CD14-positive monocyte (primary cell): ENCODE measurements at regions not wholly inside any gene's neighbourhood (a gene's known extent, or its start where the extent isn't known, plus 50 kb on each side); places are given as distances from the start of the nearest gene placed in this dataset.

ENCODE experiments used
- DNase-seq, 3 donors: peaks; one replicate each; pipeline ENCODE4 v3.0.0-alpha.2; 2011 to 2022
- H2AFZ ChIP-seq: 2 replicates; pipeline ENCODE4 v1.6.0; 2012; ENCODE audit warnings: mild to moderate bottlenecking, low read depth, low read length, inconsistent platforms; ENCODE audit not compliant: insufficient read depth, poor library complexity, severe bottlenecking
- H3K27ac ChIP-seq, 2 donors: 1 replicate in 1 of 2; 2 replicates in 1 of 2; pipeline ENCODE4 v1.5.1; 2012 to 2013; ENCODE audit warnings: low read length in 2 of 2, control low read depth in 1 of 2, inconsistent platforms in 1 of 2, low read depth in 1 of 2, mild to moderate bottlenecking in 1 of 2
- H3K27me3 ChIP-seq, 2 donors: one replicate each; pipeline versions ENCODE4 v1.6.0 to v1.6.1; 2011 to 2013; ENCODE audit warnings: low read length in 2 of 2; ENCODE audit not compliant: control insufficient read depth in 2 of 2, insufficient read depth in 2 of 2
- H3K36me3 ChIP-seq, 2 donors: replicated peaks in 1 of 2; 1 replicate in 1 of 2; 2 replicates in 1 of 2; pipeline versions ENCODE4 v1.5.1 to v1.6.1; 2012 to 2013; ENCODE audit warnings: low read length in 2 of 2, control low read depth in 1 of 2, inconsistent platforms in 1 of 2, mild to moderate bottlenecking in 1 of 2; ENCODE audit not compliant: insufficient read depth in 2 of 2, control insufficient read depth in 1 of 2
- H3K4me1 ChIP-seq, 2 donors: 1 replicate in 1 of 2; 2 replicates in 1 of 2; pipeline versions ENCODE4 v1.5.1 to v1.6.1; 2012 to 2013; ENCODE audit warnings: low read length in 2 of 2, control low read depth in 1 of 2, inconsistent platforms in 1 of 2, mild to moderate bottlenecking in 1 of 2, moderate library complexity in 1 of 2; ENCODE audit not compliant: insufficient read depth in 2 of 2, control insufficient read depth in 1 of 2
- H3K4me2 ChIP-seq: replicated peaks from 2 replicates; pipeline ENCODE3; 2012; ENCODE audit warnings: low read length, moderate library complexity, mild to moderate bottlenecking; ENCODE audit not compliant: poor library complexity, severe bottlenecking; ENCODE audit errors: extremely low read depth
- H3K4me3 ChIP-seq, 3 experiments: fragments of 200-600 bp in 1 of 3; sonication (generic) in 1 of 3; replicated peaks in 1 of 3; 1 replicate in 2 of 3; 2 replicates in 1 of 3; pipeline ENCODE4 v1.5.1; 2011 to 2013; ENCODE audit warnings: low read length in 3 of 3, mild to moderate bottlenecking in 3 of 3, control low read depth in 2 of 3, low read depth in 2 of 3, inconsistent platforms in 1 of 3, moderate library complexity in 1 of 3
- H3K79me2 ChIP-seq: 2 replicates; pipeline ENCODE4 v1.6.0; 2012; ENCODE audit warnings: mild to moderate bottlenecking, control low read depth, inconsistent platforms, low read length, moderate library complexity; ENCODE audit not compliant: insufficient read depth
- H3K9ac ChIP-seq: 2 replicates; pipeline ENCODE4 v1.6.0; 2017; ENCODE audit warnings: low read length, mild to moderate bottlenecking; ENCODE audit not compliant: insufficient read depth, poor library complexity, severe bottlenecking
- H3K9me3 ChIP-seq, 2 donors: replicated peaks in 1 of 2; 1 replicate in 1 of 2; 2 replicates in 1 of 2; pipeline versions ENCODE4 v1.5.1 to v1.6.1; 2012 to 2013; ENCODE audit warnings: low read length in 2 of 2, control low read depth in 1 of 2; ENCODE audit not compliant: control insufficient read depth in 1 of 2, insufficient read depth in 1 of 2
- H4K20me1 ChIP-seq: 2 replicates; pipeline ENCODE4 v1.6.0; 2012; ENCODE audit warnings: mild to moderate bottlenecking, low read length, control low read depth, moderate library complexity; ENCODE audit not compliant: insufficient read depth
- H3K27ac Mint-ChIP-seq, 7 donors: one replicate each; pipeline ENCODE4 v1.8.0; 2020; ENCODE audit warnings: mild to moderate bottlenecking in 7 of 7, mixed read lengths in 7 of 7, moderate library complexity in 6 of 7, inconsistent platforms in 2 of 7
- H3K27me3 Mint-ChIP-seq, 3 donors: one replicate each; pipeline ENCODE4 v1.8.0; 2021 to 2022; ENCODE audit warnings: low read depth in 3 of 3, mild to moderate bottlenecking in 3 of 3, mixed read lengths in 3 of 3, moderate library complexity in 3 of 3, inconsistent platforms in 1 of 3
- H3K36me3 Mint-ChIP-seq, 2 donors: one replicate each; pipeline ENCODE4 v1.8.0; 2020; ENCODE audit warnings: mixed read lengths in 2 of 2, inconsistent platforms in 1 of 2, mild to moderate bottlenecking in 1 of 2
- H3K4me1 Mint-ChIP-seq: one replicate; pipeline ENCODE4 v1.8.0; 2020; ENCODE audit warnings: mild to moderate bottlenecking, mixed read lengths
- H3K4me3 Mint-ChIP-seq, 2 donors: one replicate each; pipeline ENCODE4 v1.8.0; 2020; ENCODE audit warnings: mild to moderate bottlenecking in 2 of 2, mixed read lengths in 2 of 2, moderate library complexity in 1 of 2
- H3K9me3 Mint-ChIP-seq, 7 donors: one replicate each; pipeline ENCODE4 v1.8.0; 2020 to 2022; ENCODE audit warnings: mixed read lengths in 7 of 7, mild to moderate bottlenecking in 6 of 7, moderate library complexity in 6 of 7, inconsistent platforms in 2 of 7
- WGBS: methylation state at CpG from one replicate; pipeline ENCODE4 v1.1.5; 2013; ENCODE audit warnings: missing lambda C conversion rate; ENCODE audit not compliant: insufficient coverage; 5-methylcytosine and 5-hydroxymethylcytosine counted together
- intact Hi-C, 2 donors: fragments of 100-400 bp; cut with micrococcal nuclease; formaldehyde crosslinking; loops; one replicate each; pipeline versions ENCODE4 v1.15.0 to v1.15.1; 2023
- TF ChIP-seq, protein P1 (sequence below): fragments of 200-600 bp; IDR thresholded peaks from one replicate; pipeline ENCODE4 v1.8.0; 2022; ENCODE audit warnings: antibody characterized with exemption, mild to moderate bottlenecking

DNA sequence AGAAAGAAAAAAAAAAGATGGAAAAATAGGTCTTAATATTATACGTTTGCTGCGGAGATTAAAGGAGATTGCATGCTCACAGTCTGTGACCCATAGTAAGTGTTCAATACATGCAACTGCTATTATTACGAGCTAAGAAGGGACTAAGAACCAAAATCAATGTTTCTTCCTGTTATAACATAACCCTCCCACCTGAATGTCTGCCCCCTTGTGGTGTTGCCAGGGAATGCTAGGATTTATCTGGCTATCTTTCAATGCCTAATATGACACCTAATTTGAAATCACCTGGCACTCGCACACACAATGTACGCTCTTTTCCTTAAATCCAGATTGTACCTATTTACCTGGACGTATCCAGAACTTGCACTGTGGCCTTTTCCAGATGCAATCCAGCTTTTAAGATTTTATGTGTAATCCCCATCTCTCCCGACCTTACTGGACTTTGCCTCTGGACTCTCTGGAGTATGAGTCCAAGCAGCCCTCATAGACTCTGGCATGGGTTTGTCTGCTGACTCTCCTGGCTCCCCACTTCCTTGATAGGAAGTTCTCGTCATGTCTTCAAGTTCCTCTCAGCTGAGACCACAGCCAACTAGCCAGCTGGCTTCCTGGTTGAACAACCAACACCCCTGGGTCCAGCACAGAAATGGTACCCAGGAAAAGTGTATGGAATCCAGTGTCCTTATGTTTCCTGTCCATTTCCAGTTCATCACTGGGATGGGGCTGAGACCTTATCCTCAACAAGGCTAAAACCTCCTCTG lies 151.5 kb downstream of the CCDC34 start:
- H3K27me3 Mint-ChIP-seq = peaks cover under 1 to 9% (median 3%) of the 10 kb centered on the region in 3 donors
- no peaks in the 10 kb centered on the region for H3K36me3 Mint-ChIP-seq
- H4K20me1 ChIP-seq = no peaks in the 10 kb centered on the region
- H3K4me1 ChIP-seq = no peaks in the 10 kb centered on the region
- intact Hi-C loops = no loop called here
- TF ChIP-seq, protein P1, sequence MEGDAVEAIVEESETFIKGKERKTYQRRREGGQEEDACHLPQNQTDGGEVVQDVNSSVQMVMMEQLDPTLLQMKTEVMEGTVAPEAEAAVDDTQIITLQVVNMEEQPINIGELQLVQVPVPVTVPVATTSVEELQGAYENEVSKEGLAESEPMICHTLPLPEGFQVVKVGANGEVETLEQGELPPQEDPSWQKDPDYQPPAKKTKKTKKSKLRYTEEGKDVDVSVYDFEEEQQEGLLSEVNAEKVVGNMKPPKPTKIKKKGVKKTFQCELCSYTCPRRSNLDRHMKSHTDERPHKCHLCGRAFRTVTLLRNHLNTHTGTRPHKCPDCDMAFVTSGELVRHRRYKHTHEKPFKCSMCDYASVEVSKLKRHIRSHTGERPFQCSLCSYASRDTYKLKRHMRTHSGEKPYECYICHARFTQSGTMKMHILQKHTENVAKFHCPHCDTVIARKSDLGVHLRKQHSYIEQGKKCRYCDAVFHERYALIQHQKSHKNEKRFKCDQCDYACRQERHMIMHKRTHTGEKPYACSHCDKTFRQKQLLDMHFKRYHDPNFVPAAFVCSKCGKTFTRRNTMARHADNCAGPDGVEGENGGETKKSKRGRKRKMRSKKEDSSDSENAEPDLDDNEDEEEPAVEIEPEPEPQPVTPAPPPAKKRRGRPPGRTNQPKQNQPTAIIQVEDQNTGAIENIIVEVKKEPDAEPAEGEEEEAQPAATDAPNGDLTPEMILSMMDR = no peak
- no peak overlapping the region for H2AFZ ChIP-seq
- DNase-seq = no peak
- no peaks in the 10 kb centered on the region for H3K9me3 ChIP-seq
- no peaks in the 10 kb centered on the region for H3K27me3 ChIP-seq
- H3K4me1 Mint-ChIP-seq = no peaks in the 10 kb centered on the region
- no peaks in the 10 kb centered on the region for H3K79me2 ChIP-seq
- H3K27ac Mint-ChIP-seq = no peak overlapping the region
- H3K27ac ChIP-seq = no peak overlapping the region
- no peak overlapping the region for H3K9ac ChIP-seq
- no peak overlapping the region for H3K4me3 ChIP-seq
- H3K4me3 Mint-ChIP-seq = no peak overlapping the region
- no peak overlapping the region for H3K4me2 ChIP-seq
- H3K9me3 Mint-ChIP-seq = peaks cover 0 to 4% (median 0%) of the 10 kb centered on the region in 7 donors
- H3K36me3 ChIP-seq = no peaks in the 10 kb centered on the region
- 86% methylated on average over 8 of the region's 8 CpGs for WGBS

DNA sequence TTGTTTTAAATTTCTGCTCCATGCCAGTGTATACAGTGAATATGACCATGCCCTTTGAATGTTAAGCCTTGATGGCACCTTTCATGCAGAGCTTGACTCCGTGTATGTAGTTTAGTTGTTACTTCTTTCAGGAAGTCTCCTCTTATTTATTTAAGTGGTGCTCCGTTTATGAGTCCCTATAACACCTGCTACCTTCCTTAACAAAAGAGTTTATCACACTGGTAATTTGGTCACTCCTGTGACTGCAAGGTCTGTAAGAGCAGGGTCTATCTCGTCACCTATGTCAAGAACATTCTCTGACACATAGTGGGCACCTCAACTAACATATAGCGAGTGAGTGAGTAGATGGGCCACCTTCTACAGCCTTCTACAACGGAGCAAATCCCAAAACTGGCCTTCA lies 152.5 kb downstream of the CCDC34 start:
- Mint-ChIP-seq H3K36me3 (no peaks in the 10 kb centered on the region), H3K9me3 (peaks cover 0 to 4% (median 0%) of the 10 kb centered on the region in 7 donors), H3K4me1 (no peaks in the 10 kb centered on the region), H3K4me3 (no peak overlapping the region), H3K27me3 (peaks cover 0 to 8% (median 3%) of the 10 kb centered on the region in 3 donors), H3K27ac (no peak overlapping the region)
- H3K9ac ChIP-seq = no peak overlapping the region
- H3K4me3 ChIP-seq = no peak overlapping the region
- no peak overlapping the region for H3K27ac ChIP-seq
- no peaks in the 10 kb centered on the region for H3K79me2 ChIP-seq
- DNase-seq = no peak
- no peaks in the 10 kb centered on the region for H3K27me3 ChIP-seq
- no peak overlapping the region for H2AFZ ChIP-seq
- H3K4me2 ChIP-seq = no peak overlapping the region
- intact Hi-C loops = no loop called here
- TF ChIP-seq, protein P1 = no peak
- H3K9me3 ChIP-seq = no peaks in the 10 kb centered on the region
- no CpG with 5 or more reads among the region's 5 CpGs for WGBS
- H3K4me1 ChIP-seq = no peaks in the 10 kb centered on the region
- no peaks in the 10 kb centered on the region for H4K20me1 ChIP-seq
- H3K36me3 ChIP-seq = no peaks in the 10 kb centered on the region
